Epithelial cell of proximal tubule (primary cell): ENCODE measurements at regions not wholly inside any gene's neighbourhood (a gene's known extent, or its start where the extent isn't known, plus 50 kb on each side); places are given as distances from the start of the nearest gene placed in this dataset.
A peak's percentile ranks its signal among the peaks of the same experiment; 100 is the strongest.
"Not testable (repeated sequence)": the region's sequence is repeated elsewhere in the genome, so short reads cannot be mapped to it uniquely, and the experiment has no call there.

Source experiments
- DNase-seq: peaks from one replicate; pipeline ENCODE4 v3.0.0-alpha.2; 2011; ENCODE audit warnings: low read depth
- H3K4me3 ChIP-seq: 2 replicates; pipeline ENCODE4 v1.5.1; 2011; ENCODE audit warnings: low read depth, mild to moderate bottlenecking, low read length
- TF ChIP-seq, protein P1 (sequence below): conservative IDR thresholded peaks from 2 replicates; pipeline ENCODE4 v1.5.1; 2012; ENCODE audit warnings: low read depth, mild to moderate bottlenecking, low read length

DNA sequence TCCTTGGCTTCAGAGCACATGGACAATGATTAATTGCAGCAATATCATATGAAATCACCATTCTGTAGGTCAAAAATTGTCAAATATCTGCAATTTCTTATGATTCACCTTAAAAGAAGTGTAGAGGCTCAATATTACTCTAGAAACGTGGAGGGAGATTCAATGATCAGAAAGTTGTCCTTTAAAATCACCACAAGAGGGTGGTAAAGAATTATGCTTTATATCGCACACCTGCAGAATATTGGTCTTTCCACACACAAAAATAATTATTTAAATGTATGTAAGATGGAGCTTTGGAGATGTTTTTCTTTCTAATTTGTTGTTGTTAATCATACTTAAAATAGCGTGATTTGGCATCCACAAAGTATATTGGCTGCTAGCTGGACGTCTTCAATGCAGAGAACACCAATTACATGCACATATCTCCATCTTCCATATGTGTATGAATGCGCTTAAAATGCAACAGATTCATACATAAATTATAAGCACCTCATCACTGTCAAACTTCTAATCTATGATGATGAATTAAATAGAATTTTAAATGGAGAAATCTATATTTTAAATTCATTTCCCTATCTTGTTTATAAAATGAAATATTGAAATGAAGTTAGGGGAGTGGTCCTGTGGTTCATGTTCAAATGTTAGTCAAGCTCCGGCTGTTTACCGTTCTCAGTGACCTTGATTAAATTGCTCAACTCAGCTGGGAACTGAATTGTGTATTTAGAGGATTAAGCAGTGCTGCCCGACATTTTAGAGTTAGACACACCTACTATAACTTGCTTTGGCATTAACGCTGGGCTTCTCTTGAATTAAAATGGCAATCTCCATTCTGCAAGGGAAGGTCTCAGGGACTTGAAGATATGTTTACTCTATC lies 153.5 kb upstream of the CHL1 start:
- not testable (repeated sequence) for H3K4me3 ChIP-seq, DNase-seq
- TF ChIP-seq, protein P1, sequence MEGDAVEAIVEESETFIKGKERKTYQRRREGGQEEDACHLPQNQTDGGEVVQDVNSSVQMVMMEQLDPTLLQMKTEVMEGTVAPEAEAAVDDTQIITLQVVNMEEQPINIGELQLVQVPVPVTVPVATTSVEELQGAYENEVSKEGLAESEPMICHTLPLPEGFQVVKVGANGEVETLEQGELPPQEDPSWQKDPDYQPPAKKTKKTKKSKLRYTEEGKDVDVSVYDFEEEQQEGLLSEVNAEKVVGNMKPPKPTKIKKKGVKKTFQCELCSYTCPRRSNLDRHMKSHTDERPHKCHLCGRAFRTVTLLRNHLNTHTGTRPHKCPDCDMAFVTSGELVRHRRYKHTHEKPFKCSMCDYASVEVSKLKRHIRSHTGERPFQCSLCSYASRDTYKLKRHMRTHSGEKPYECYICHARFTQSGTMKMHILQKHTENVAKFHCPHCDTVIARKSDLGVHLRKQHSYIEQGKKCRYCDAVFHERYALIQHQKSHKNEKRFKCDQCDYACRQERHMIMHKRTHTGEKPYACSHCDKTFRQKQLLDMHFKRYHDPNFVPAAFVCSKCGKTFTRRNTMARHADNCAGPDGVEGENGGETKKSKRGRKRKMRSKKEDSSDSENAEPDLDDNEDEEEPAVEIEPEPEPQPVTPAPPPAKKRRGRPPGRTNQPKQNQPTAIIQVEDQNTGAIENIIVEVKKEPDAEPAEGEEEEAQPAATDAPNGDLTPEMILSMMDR: peak; percentile 51

DNA sequence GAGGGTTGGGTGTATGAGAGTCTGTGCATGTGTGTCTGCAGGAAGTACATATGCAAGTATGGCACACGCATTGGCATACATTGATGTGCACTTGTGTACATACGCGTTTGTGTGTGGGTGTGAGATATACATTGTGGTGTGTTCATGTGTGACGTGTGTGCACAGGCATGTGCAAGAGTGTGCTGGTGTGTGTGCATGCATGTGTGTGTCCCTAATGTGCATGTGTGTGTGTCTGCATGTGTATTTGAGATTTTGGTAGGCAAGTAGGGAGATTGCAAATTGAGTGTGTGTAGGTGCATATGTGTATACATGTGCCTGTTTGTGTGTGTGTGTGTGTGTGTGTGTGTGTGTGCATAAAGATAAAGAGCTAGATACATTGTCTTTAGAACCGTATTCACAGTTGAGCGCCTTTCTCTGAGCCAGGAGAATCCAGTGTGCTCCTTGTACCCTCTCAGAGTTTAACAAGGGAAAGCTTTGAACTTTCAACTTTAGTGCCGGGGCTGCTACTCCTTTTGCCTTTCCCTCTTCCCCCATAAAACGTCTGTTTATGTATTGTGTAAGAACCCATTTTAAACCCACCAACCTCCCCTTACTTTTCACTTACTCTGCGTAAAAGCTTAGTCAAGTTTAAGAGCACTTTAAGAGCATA lies 152.4 kb upstream of the CHL1 start:
- no peak overlapping the region for H3K4me3 ChIP-seq
- DNase-seq: no peak
- TF ChIP-seq, protein P1: no peak

DNA sequence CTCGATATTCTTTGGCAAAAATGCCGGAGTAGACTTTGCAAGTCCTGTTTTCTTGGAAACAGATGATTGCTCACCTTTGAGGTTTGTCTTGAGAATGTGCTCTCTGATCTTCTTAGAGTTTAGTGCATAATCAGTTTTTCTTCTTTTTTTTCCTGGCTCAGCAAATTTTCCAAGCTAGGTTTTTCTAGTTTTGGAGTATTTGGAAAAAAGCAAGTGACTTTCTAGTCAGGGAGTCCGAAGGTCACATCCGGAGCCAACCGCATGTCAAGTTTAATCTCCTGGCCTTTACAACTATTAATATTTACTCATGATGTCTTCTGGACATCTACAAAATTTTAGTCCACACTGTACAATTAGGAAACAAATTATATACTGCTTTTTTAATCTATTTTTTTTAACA lies 151.6 kb upstream of the CHL1 start:
- not testable (repeated sequence) for DNase-seq

DNA sequence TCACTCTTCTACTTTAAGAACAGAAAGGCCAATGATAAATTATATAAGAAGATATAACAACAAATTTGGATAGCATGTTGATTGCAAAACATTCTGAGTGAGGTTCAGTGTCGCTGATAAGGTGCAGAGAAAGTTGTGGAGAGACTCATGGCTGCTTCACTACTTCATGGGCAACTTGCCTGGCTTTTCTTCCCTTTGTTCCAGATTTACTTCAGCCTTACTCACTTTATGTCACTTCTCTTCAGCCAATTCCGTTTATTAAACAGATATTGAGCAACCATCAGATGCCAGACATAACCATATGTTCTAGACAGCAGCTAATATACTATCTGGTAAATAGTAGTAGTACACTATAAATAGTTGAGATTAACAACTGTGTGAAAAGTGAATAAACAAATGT lies 150.0 kb upstream of the CHL1 start:
- DNase-seq: no peak
- no peak overlapping the region for H3K4me3 ChIP-seq
- TF ChIP-seq, protein P1: no peak

More for the DNA sequence above, 151.6 kb upstream of the CHL1 start:
- H3K4me3 ChIP-seq: not testable (repeated sequence)

DNA sequence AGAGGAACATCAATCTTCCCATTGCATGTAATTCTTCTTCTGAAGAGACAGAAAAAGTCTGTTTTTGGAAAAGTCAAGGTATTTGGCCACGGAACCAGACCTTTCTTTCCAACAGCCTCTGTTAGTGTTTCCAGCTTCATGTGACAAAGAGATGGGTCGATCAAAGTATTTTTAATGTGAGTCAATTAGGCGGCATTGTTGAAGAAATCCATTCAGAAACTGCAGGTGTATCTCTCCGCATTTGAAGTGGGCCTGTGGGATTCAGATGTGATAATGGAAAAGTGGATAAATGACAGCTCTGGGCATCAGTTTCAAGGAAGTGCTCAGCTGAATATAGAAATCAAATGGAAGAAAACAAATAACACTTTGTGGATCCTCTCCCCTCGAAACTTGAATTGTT lies 143.1 kb upstream of the CHL1 start:
- not testable (repeated sequence) for H3K4me3 ChIP-seq

DNA sequence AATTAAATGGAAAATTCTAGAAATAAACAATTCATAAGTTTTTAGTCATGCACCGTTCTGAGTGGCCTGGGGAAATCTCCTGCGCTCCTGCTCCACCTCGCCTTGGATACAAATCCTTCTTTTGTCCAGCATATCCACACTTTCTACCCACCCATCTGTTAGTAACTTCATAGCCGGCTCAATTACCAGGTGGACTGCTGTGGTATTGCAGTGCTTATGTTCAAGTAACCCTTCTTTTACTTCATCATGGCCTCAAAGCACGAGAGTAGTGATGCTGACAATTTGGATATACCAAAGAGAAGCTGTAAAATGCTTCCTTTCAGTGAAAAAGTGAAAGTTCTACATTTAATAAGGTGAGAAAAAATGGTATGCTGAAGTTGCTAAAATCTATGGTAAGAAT lies 142.3 kb upstream of the CHL1 start:
- no peak for DNase-seq
- no peak overlapping the region for H3K4me3 ChIP-seq
- TF ChIP-seq, protein P1: peak; percentile 24

More for the DNA sequence above, 143.1 kb upstream of the CHL1 start:
- not testable (repeated sequence) for DNase-seq

DNA sequence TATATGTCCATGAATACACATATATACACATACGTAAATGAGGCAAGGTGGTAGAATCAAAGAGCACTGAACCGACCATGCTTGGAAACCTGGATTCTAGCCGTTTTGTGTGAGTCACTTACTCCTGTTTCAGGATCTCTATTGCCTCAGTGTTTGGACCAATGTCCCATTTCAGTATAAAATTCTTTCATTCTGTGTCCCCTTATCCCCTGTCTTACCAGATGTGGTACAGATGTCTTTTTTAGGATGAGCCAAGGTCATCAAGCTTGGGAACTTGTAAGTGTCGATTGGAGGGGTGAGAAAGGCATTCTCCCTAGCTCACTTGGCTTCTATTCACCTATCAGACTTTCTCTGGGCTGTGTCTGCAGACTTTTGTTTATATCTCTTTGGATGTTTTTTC lies 139.9 kb upstream of the CHL1 start:
- no peak overlapping the region for H3K4me3 ChIP-seq
- DNase-seq: no peak

More for the DNA sequence above, 139.9 kb upstream of the CHL1 start:
- TF ChIP-seq, protein P1: no peak
